Activated CD8-positive, alpha-beta T cell treated with anti-CD3 and anti-CD28 coated beads for 36 hours (primary cell): ENCODE measurements at regions not wholly inside any gene's neighbourhood (a gene's known extent, or its start where the extent isn't known, plus 50 kb on each side); places are given as distances from the start of the nearest gene placed in this dataset.
"Not testable (repeated sequence)": the region's sequence is repeated elsewhere in the genome, so short reads cannot be mapped to it uniquely, and the experiment has no call there.

Source experiments
- ATAC-seq: fragments of 200-7000 bp; cut with Tn5 transposase; one replicate; pipeline ENCODE4 v1.10.0; 2021; ENCODE audit warnings: mild to moderate bottlenecking, moderate library complexity
- CTCF ChIA-PET: fragments of 350-600 bp; sonication (Branson Sonifier 250); formaldehyde crosslinking; loops from one replicate; lab custom pipeline; 2021; ENCODE audit warnings: antibody characterized with exemption; lab: Charles Lee
- POLR2A ChIA-PET: fragments of 350-600 bp; sonication (Branson Sonifier 250); formaldehyde crosslinking; loops from one replicate; lab custom pipeline; 2021; ENCODE audit warnings: antibody characterized with exemption; lab: Charles Lee
- DNase-seq: peaks from one replicate; pipeline ENCODE4 v3.0.0-alpha.2; 2020
- H3K27ac Mint-ChIP-seq: one replicate; pipeline ENCODE4 v1.8.0; 2021; ENCODE audit warnings: mild to moderate bottlenecking, mixed read lengths
- H3K27me3 Mint-ChIP-seq: one replicate; pipeline ENCODE4 v1.8.0; 2021; ENCODE audit warnings: mixed read lengths
- H3K36me3 Mint-ChIP-seq: one replicate; pipeline ENCODE4 v1.8.0; 2021; ENCODE audit warnings: low read depth, mixed read lengths
- H3K4me1 Mint-ChIP-seq: one replicate; pipeline ENCODE4 v1.8.0; 2021; ENCODE audit warnings: low read depth, mixed read lengths
- H3K4me3 Mint-ChIP-seq: one replicate; pipeline ENCODE4 v1.8.0; 2021; ENCODE audit warnings: mild to moderate bottlenecking, moderate library complexity, mixed read lengths
- H3K9me3 Mint-ChIP-seq: one replicate; pipeline ENCODE4 v1.8.0; 2021; ENCODE audit warnings: mixed read lengths
- intact Hi-C: fragments of 100-400 bp; cut with micrococcal nuclease; formaldehyde crosslinking; loops from one replicate; pipeline ENCODE4 v1.10.0; 2022
- TF ChIP-seq, protein P1 (sequence below): fragments of 200-600 bp; IDR thresholded peaks from one replicate; pipeline ENCODE4 v1.8.0; 2022; ENCODE audit warnings: antibody characterized with exemption, mild to moderate bottlenecking

DNA sequence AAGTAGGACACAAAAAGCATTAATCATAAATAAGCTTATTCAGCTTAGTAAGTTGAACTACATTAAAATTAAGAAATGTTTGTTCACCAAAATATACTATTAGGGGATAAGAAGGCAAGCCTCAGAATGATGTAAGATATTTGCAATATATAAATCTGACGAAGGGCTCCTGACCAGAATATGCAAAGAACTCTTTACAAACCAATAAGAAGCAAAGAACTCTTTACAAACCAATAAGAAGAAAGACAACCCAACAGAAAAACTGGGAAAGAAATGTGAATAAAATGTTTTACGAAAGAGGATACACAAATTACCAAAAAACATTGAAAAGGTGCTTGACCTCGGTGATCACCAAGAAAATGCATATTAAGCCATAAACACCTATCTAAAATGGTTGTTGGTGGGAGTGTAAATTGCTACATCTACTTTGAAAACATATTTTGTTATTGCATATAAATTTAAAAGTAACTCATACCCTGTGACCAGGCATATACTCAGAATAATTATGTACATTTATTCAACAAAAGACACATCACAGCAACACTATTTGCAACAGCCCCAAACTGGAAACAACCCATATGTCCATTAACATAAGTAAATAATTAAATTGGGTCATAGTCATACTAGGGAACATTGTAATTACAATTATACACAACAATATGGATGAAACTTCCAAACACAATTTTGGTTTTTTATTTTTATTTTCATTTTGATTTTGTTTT, 83.3 kb upstream of the CTBP2 start:
- CTCF ChIA-PET, result no interaction called here
- POLR2A ChIA-PET, result interaction anchor here (0.5 kb wide), 1 partner anchor 552 kb away, joined by 3 read pairs; no protein-coding TSS in a partner anchor
- no peaks in the 10 kb centered on the region for H3K4me1 Mint-ChIP-seq
- no peaks in the 10 kb centered on the region for H3K36me3 Mint-ChIP-seq
- peaks cover 5% of the 10 kb centered on the region for H3K27me3 Mint-ChIP-seq
- ATAC-seq (no peak), DNase-seq (no peak)
- no peak overlapping the region for H3K27ac Mint-ChIP-seq
- no peak overlapping the region for H3K4me3 Mint-ChIP-seq
- TF ChIP-seq, protein P1, sequence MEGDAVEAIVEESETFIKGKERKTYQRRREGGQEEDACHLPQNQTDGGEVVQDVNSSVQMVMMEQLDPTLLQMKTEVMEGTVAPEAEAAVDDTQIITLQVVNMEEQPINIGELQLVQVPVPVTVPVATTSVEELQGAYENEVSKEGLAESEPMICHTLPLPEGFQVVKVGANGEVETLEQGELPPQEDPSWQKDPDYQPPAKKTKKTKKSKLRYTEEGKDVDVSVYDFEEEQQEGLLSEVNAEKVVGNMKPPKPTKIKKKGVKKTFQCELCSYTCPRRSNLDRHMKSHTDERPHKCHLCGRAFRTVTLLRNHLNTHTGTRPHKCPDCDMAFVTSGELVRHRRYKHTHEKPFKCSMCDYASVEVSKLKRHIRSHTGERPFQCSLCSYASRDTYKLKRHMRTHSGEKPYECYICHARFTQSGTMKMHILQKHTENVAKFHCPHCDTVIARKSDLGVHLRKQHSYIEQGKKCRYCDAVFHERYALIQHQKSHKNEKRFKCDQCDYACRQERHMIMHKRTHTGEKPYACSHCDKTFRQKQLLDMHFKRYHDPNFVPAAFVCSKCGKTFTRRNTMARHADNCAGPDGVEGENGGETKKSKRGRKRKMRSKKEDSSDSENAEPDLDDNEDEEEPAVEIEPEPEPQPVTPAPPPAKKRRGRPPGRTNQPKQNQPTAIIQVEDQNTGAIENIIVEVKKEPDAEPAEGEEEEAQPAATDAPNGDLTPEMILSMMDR, result no peak
- intact Hi-C loops, result no loop called here
- peaks cover 2% of the 10 kb centered on the region for H3K9me3 Mint-ChIP-seq

DNA sequence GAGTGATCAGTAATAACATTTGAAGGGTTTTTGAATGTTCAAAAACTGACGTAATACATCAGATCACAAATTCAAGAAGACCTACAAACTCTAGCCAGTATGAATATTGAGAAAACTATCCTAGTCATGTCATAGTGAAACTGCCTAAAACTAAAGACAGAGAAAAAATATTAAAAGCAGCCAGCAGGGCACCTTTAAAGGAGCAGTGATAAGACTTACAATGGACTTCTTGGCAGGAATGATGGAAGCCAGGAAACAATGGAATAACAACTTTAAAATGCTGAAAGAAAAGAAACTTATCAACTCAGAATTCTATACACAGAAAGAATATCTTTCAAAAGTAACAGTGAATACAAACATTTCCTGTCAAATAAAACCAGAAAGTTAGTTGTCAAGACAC, 78.3 kb upstream of the CTBP2 start:
- CTCF ChIA-PET, result no interaction called here
- TF ChIP-seq, protein P1, result no peak
- intact Hi-C loops, result no loop called here
- no peak overlapping the region for H3K27ac Mint-ChIP-seq
- POLR2A ChIA-PET, result no interaction called here
- peaks cover 9% of the 10 kb centered on the region for H3K27me3 Mint-ChIP-seq
- no peak for DNase-seq
- H3K9me3 Mint-ChIP-seq, result peaks cover 9% of the 10 kb centered on the region
- H3K36me3 Mint-ChIP-seq, result no peaks in the 10 kb centered on the region
- no peak overlapping the region for H3K4me3 Mint-ChIP-seq
- no peak for ATAC-seq
- no peaks in the 10 kb centered on the region for H3K4me1 Mint-ChIP-seq

DNA sequence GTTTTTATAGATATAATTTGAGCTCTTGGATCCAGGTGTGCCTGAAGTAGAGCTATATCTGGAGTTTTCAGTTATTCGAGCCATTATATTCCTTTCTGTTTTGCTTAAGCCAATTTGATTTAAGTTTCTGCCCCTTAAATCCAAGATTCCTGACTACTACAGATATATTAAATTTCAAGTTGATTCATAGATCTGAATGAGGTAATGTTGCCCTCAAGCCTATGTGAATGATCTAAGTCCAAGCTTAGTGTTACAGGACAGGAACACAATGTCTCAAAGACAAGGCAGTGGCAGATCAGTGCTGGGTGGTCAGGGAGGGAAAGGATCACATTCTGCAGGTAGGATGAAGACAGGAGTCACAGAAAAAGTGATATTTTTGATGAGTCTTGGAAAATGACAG, 75.7 kb upstream of the CTBP2 start:
- no peak for DNase-seq
- H3K27me3 Mint-ChIP-seq, result peaks cover 8% of the 10 kb centered on the region
- no peak for ATAC-seq
- intact Hi-C loops, result no loop called here
- H3K36me3 Mint-ChIP-seq, result no peaks in the 10 kb centered on the region
- H3K4me1 Mint-ChIP-seq, result no peaks in the 10 kb centered on the region
- no peak overlapping the region for H3K4me3 Mint-ChIP-seq
- H3K27ac Mint-ChIP-seq, result no peak overlapping the region
- POLR2A ChIA-PET, result no interaction called here
- CTCF ChIA-PET, result no interaction called here
- peaks cover 9% of the 10 kb centered on the region for H3K9me3 Mint-ChIP-seq
- TF ChIP-seq, protein P1, result no peak

DNA sequence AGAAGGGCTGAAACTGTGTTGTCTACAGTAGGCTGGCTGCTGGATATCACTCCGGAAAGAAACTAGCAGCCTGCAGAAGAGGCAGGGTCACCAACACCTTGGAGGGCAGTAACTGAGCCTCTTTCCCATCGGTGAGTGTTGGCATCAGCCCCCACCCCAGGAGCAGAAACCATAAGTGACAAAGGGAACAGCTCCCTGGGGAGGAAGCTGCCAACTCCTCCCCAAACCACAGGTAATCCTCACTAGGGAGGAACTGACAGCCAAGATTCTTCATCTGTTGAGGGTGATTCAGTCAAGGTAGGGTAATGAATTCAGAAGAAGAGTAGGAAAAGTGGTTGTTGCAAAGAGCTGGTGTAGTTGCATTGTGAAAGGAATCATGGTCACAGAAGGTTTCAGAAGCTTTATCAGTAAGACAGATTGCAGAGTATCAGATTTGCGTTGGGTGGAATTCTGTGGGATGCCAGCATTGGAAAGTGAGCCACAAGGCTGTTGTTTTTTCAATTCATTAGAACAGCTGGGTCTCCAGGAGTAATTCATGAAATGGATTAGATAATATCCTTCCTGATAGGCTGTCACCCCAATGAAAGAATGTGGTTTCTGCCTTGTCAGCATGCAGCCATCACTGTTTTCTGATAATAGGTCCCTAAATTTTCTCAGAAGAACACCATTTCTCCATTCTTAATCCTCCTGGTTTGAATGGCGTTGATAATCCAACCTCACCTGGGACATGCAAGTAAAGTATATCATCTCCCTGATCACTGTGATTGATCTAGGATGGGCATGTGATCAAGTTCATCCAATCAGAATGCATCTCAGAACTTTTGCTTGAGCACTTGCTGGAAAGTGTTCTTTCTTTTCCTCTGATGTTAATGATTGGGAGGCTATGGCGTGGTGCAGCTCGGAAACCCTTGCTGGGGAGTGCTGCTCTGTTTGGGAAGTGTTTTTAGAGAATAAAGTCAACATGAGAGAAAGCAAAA, 75.0 kb upstream of the CTBP2 start:
- POLR2A ChIA-PET, result no interaction called here
- Mint-ChIP-seq H3K4me1 (no peaks in the 10 kb centered on the region), H3K36me3 (no peaks in the 10 kb centered on the region), H3K27me3 (peaks cover 8% of the 10 kb centered on the region), H3K27ac (no peak overlapping the region), H3K9me3 (peaks cover 9% of the 10 kb centered on the region), H3K4me3 (no peak overlapping the region)
- ATAC-seq (no peak), DNase-seq (no peak)
- TF ChIP-seq, protein P1, result no peak
- intact Hi-C loops, result no loop called here
- CTCF ChIA-PET, result no interaction called here

DNA sequence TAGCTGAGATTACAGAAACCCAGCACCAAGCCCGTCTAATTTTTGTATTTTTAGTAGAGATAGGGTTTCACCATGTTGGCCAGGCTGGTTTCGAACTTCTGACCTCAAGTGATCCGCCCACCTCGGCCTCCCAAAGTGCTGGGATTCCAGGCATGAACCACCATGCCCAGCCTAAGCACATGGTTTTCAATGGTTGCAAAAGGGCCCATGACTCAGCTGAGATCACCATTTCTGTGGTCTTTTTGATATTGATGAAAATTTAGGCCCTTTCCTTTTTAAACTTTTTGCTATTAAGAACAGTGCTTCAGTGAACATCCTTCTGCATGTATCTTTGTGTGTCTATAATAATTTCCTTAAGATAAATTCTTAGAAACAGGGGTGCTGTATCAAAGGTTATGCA, 74.2 kb upstream of the CTBP2 start:
- H3K36me3 Mint-ChIP-seq, POLR2A ChIA-PET, H3K4me3 Mint-ChIP-seq, H3K9me3 Mint-ChIP-seq, H3K4me1 Mint-ChIP-seq, H3K27ac Mint-ChIP-seq, H3K27me3 Mint-ChIP-seq, ATAC-seq, DNase-seq, intact Hi-C loops, CTCF ChIA-PET: not testable (repeated sequence)
